Activated CD8-positive, alpha-beta T cell treated with anti-CD3 and anti-CD28 coated beads for 36 hours (primary cell): ENCODE measurements at regions not wholly inside any gene's neighbourhood (a gene's known extent, or its start where the extent isn't known, plus 50 kb on each side); places are given as distances from the start of the nearest gene placed in this dataset.

Experiments
- ATAC-seq: fragments of 200-7000 bp; cut with Tn5 transposase; one replicate; pipeline ENCODE4 v1.10.0; 2021; ENCODE audit warnings: mild to moderate bottlenecking, moderate library complexity
- CTCF ChIA-PET: fragments of 350-600 bp; sonication (Branson Sonifier 250); formaldehyde crosslinking; loops from one replicate; lab custom pipeline; 2021; ENCODE audit warnings: antibody characterized with exemption; lab: Charles Lee
- POLR2A ChIA-PET: fragments of 350-600 bp; sonication (Branson Sonifier 250); formaldehyde crosslinking; loops from one replicate; lab custom pipeline; 2021; ENCODE audit warnings: antibody characterized with exemption; lab: Charles Lee
- DNase-seq: peaks from one replicate; pipeline ENCODE4 v3.0.0-alpha.2; 2020
- H3K27ac Mint-ChIP-seq: one replicate; pipeline ENCODE4 v1.8.0; 2021; ENCODE audit warnings: mild to moderate bottlenecking, mixed read lengths
- H3K27me3 Mint-ChIP-seq: one replicate; pipeline ENCODE4 v1.8.0; 2021; ENCODE audit warnings: mixed read lengths
- H3K36me3 Mint-ChIP-seq: one replicate; pipeline ENCODE4 v1.8.0; 2021; ENCODE audit warnings: low read depth, mixed read lengths
- H3K4me1 Mint-ChIP-seq: one replicate; pipeline ENCODE4 v1.8.0; 2021; ENCODE audit warnings: low read depth, mixed read lengths
- H3K4me3 Mint-ChIP-seq: one replicate; pipeline ENCODE4 v1.8.0; 2021; ENCODE audit warnings: mild to moderate bottlenecking, moderate library complexity, mixed read lengths
- H3K9me3 Mint-ChIP-seq: one replicate; pipeline ENCODE4 v1.8.0; 2021; ENCODE audit warnings: mixed read lengths
- CTCF ChIP-seq: fragments of 200-600 bp; IDR thresholded peaks from one replicate; pipeline ENCODE4 v1.8.0; 2022; ENCODE audit warnings: antibody characterized with exemption, mild to moderate bottlenecking
- intact Hi-C: fragments of 100-400 bp; cut with micrococcal nuclease; formaldehyde crosslinking; loops from one replicate; pipeline ENCODE4 v1.10.0; 2022

DNA sequence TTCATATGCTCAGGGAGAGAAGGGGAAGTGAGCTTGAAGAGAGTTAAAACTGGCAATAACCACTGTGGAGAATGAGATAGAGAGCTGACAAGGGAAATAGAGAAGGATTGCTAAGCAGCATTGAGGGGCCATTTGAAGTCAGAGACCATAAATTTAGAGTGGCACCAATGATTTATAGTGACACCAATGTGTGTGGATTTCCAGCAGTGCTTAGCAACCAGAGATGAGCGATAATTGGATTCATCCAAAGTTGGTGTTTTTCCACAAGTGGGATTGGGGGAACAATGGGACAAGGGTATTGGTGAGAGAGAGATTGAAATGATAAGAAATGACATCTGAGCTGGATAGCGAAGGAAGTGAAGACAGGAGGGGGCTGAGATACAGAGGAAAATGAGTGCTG is 114.1 kb downstream of the C1orf94 start:
- Mint-ChIP-seq H3K9me3 (no peaks in the 10 kb centered on the region), H3K4me3 (no peak overlapping the region), H3K27me3 (peaks cover 7% of the 10 kb centered on the region), H3K36me3 (no peaks in the 10 kb centered on the region), H3K4me1 (no peaks in the 10 kb centered on the region), H3K27ac (no peak overlapping the region)
- DNase-seq, result no peak
- POLR2A ChIA-PET, result no interaction called here
- ATAC-seq, result no peak
- no peak for TF ChIP-seq CTCF
- CTCF ChIA-PET, result no interaction called here
- intact Hi-C loops, result no loop called here

DNA sequence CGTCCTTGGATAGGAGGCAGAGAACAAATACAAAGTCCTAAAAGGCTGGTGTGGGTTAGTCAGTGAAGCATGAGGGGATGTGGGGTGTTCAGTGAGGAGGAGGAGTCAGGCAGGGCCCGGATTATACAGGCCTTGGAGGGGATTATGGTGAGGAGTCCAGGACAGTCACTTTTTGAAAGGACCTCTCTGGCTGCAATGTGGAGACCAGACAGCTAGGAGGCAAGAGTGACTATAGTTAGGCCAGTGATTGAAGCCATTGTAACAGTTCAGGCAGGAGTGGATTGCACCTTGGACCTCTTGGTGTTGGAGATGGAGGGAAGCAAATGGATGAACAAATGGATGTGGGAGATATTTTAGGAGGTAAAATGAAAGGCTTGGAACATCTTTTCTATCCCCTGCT is 115.8 kb downstream of the C1orf94 start:
- POLR2A ChIA-PET, result no interaction called here
- CTCF ChIA-PET, result no interaction called here
- DNase-seq, result no peak
- no peak overlapping the region for H3K4me3 Mint-ChIP-seq
- no peaks in the 10 kb centered on the region for H3K9me3 Mint-ChIP-seq
- intact Hi-C loops, result no loop called here
- no peaks in the 10 kb centered on the region for H3K36me3 Mint-ChIP-seq
- H3K4me1 Mint-ChIP-seq, result no peaks in the 10 kb centered on the region
- TF ChIP-seq CTCF, result no peak
- no peak for ATAC-seq
- H3K27ac Mint-ChIP-seq, result no peak overlapping the region
- peaks cover 7% of the 10 kb centered on the region for H3K27me3 Mint-ChIP-seq

DNA sequence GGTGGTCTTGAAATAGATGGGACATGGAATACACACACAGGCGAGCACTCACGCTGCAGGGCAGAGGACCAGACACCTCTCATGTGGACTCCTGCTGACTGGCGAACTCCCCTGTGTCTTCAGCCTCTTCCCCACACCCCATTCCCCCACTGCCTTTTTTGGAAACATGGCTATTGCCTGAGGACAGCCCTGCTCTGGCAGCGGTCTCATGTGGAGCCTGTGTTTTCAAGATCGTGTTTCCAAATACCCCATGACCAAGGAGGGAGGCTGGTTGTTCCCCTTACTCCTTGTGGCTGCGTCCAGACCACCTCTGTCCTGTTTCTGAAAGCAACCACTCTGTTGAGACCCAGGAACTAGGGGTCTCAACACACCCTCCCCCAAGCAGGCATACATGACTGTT is 119.4 kb downstream of the C1orf94 start:
- ChIA-PET POLR2A (no interaction called here), CTCF (no interaction called here)
- H3K36me3 Mint-ChIP-seq, result no peaks in the 10 kb centered on the region
- ATAC-seq (no peak), DNase-seq (no peak)
- H3K4me3 Mint-ChIP-seq, result no peak overlapping the region
- no peaks in the 10 kb centered on the region for H3K4me1 Mint-ChIP-seq
- TF ChIP-seq CTCF, result no peak
- peaks cover 7% of the 10 kb centered on the region for H3K27me3 Mint-ChIP-seq
- H3K27ac Mint-ChIP-seq, result no peak overlapping the region
- H3K9me3 Mint-ChIP-seq, result no peaks in the 10 kb centered on the region
- intact Hi-C loops, result no loop called here

- intact Hi-C loops, result no loop called here
- H3K27me3 Mint-ChIP-seq, result peaks cover 13% of the 10 kb centered on the region
- H3K4me3 Mint-ChIP-seq, result no peak overlapping the region
- DNase-seq, result no peak
- TF ChIP-seq CTCF, result no peak
- ATAC-seq, result no peak
- peaks cover 2% of the 10 kb centered on the region for H3K36me3 Mint-ChIP-seq
- ChIA-PET CTCF (no interaction called here), POLR2A (no interaction called here)
- H3K4me1 Mint-ChIP-seq, result no peaks in the 10 kb centered on the region
- peaks cover 8% of the 10 kb centered on the region for H3K9me3 Mint-ChIP-seq
- no peak overlapping the region for H3K27ac Mint-ChIP-seq
These were observed 126.1 kb downstream of the C1orf94 start for GRCh38 chr1:34302798-34303197.

DNA sequence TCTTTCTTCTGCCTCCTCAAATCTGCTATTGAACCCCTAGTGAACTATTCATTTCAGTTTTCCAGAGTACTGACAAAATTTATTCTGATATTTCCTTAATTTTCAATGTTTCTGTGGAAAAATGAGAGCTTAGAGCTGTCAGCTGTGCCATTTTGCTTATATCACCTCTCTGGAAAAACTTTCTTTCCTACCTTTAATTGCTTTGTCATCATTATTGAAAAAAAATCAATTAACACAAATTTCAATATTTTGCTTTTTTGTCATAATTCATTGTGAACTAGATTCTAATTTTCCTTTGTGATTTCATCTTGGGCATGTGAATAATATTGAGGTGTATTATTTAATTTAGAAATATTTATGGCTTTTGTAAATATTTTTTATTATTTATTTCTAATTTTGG is 126.5 kb downstream of the C1orf94 start:
- CTCF ChIA-PET, result interaction anchor here (1.6 kb wide), 1 partner anchor 440 kb away, joined by 3 read pairs; no protein-coding TSS in a partner anchor
- H3K27me3 Mint-ChIP-seq, result peaks cover 13% of the 10 kb centered on the region
- POLR2A ChIA-PET, result no interaction called here
- DNase-seq (no peak), ATAC-seq (no peak)
- TF ChIP-seq CTCF, result no peak
- H3K27ac Mint-ChIP-seq, result no peak overlapping the region
- peaks cover 8% of the 10 kb centered on the region for H3K9me3 Mint-ChIP-seq
- peaks cover 2% of the 10 kb centered on the region for H3K36me3 Mint-ChIP-seq
- no peaks in the 10 kb centered on the region for H3K4me1 Mint-ChIP-seq
- intact Hi-C loops, result no loop called here
- no peak overlapping the region for H3K4me3 Mint-ChIP-seq
